ENCODE measurements at regions not wholly inside any gene's neighbourhood (a gene's known extent, or its start where the extent isn't known, plus 50 kb on each side); places are given as distances from the start of the nearest gene placed in this dataset.
"Not testable (repeated sequence)": the region's sequence is repeated elsewhere in the genome, so short reads cannot be mapped to it uniquely, and the experiment has no call there.

GRCh38 chr13:68890101-68890500 lies 1217.5 kb upstream of the ATXN8OS start:
- H3K27ac Mint-ChIP-seq; H3K4me3 Mint-ChIP-seq; DNase-seq; H3K4me1 Mint-ChIP-seq; H3K9me3 Mint-ChIP-seq (ENCODE audit: low read depth); H3K36me3 Mint-ChIP-seq; CTCF ChIA-PET; H3K27me3 Mint-ChIP-seq; ATAC-seq: not testable (repeated sequence)

- peaks cover 12% of the 10 kb centered on the region for H3K9me3 Mint-ChIP-seq (ENCODE audit: low read depth)
- no peak overlapping the region for H3K27ac Mint-ChIP-seq
- DNase-seq: no peak
- H3K27me3 Mint-ChIP-seq: no peaks in the 10 kb centered on the region
- H3K4me1 Mint-ChIP-seq: no peaks in the 10 kb centered on the region
- no peak overlapping the region for H3K4me3 Mint-ChIP-seq
- H3K36me3 Mint-ChIP-seq: no peaks in the 10 kb centered on the region
- no peak for ATAC-seq
- CTCF ChIA-PET: no interaction called here
Measured at GRCh38 chr13:68888832-68889231, 1218.8 kb upstream of the ATXN8OS start.

GRCh38 chr13:68872338-68872737 lies 1235.3 kb upstream of the ATXN8OS start:
- Mint-ChIP-seq H3K36me3 (no peaks in the 10 kb centered on the region), H3K4me1 (no peaks in the 10 kb centered on the region), H3K9me3 (ENCODE audit: low read depth) (peaks cover 10% of the 10 kb centered on the region), H3K4me3 (no peak overlapping the region), H3K27ac (no peak overlapping the region), H3K27me3 (no peaks in the 10 kb centered on the region)
- ATAC-seq (no peak), DNase-seq (no peak)
- CTCF ChIA-PET: no interaction called here

- Mint-ChIP-seq H3K4me1 (no peaks in the 10 kb centered on the region), H3K27me3 (no peaks in the 10 kb centered on the region), H3K27ac (no peak overlapping the region), H3K4me3 (no peak overlapping the region), H3K36me3 (no peaks in the 10 kb centered on the region), H3K9me3 (ENCODE audit: low read depth) (peaks cover 8% of the 10 kb centered on the region)
- CTCF ChIA-PET: no interaction called here
- no peak for DNase-seq
- ATAC-seq: no peak
Measured at GRCh38 chr13:68851026-68851425, 1256.6 kb upstream of the ATXN8OS start.

- Mint-ChIP-seq H3K4me1 (no peaks in the 10 kb centered on the region), H3K9me3 (ENCODE audit: low read depth) (peaks cover 8% of the 10 kb centered on the region), H3K36me3 (no peaks in the 10 kb centered on the region), H3K27ac (no peak overlapping the region), H3K4me3 (no peak overlapping the region), H3K27me3 (no peaks in the 10 kb centered on the region)
- CTCF ChIA-PET: no interaction called here
- DNase-seq: no peak
- ATAC-seq: no peak
Measured at GRCh38 chr13:68850160-68850559, 1257.5 kb upstream of the ATXN8OS start.

GRCh38 chr13:68846663-68847062 lies 1261.0 kb upstream of the ATXN8OS start:
- Mint-ChIP-seq H3K27me3 (no peaks in the 10 kb centered on the region), H3K4me1 (no peaks in the 10 kb centered on the region), H3K36me3 (no peaks in the 10 kb centered on the region), H3K27ac (no peak overlapping the region), H3K4me3 (no peak overlapping the region), H3K9me3 (ENCODE audit: low read depth) (peaks cover 12% of the 10 kb centered on the region)
- CTCF ChIA-PET: no interaction called here
- no peak for ATAC-seq
- DNase-seq: no peak

- Mint-ChIP-seq H3K36me3 (no peaks in the 10 kb centered on the region), H3K4me3 (no peak overlapping the region), H3K27me3 (no peaks in the 10 kb centered on the region), H3K27ac (no peak overlapping the region), H3K9me3 (ENCODE audit: low read depth) (peaks cover 7% of the 10 kb centered on the region), H3K4me1 (no peaks in the 10 kb centered on the region)
- ATAC-seq: no peak
- CTCF ChIA-PET: no interaction called here
- DNase-seq: no peak
Measured at GRCh38 chr13:68834375-68834774, 1273.3 kb upstream of the ATXN8OS start.

- H3K36me3 Mint-ChIP-seq: no peaks in the 10 kb centered on the region
- H3K4me3 Mint-ChIP-seq: no peak overlapping the region
- CTCF ChIA-PET: no interaction called here
- no peak overlapping the region for H3K27ac Mint-ChIP-seq
- no peak for DNase-seq
- ATAC-seq: no peak
- peaks cover 8% of the 10 kb centered on the region for H3K9me3 Mint-ChIP-seq (ENCODE audit: low read depth)
- no peaks in the 10 kb centered on the region for H3K27me3 Mint-ChIP-seq
- H3K4me1 Mint-ChIP-seq: no peaks in the 10 kb centered on the region
Measured at GRCh38 chr13:68816715-68817114, 1290.9 kb upstream of the ATXN8OS start.

GRCh38 chr13:68813180-68813796 lies 1294.3 kb upstream of the ATXN8OS start:
- Mint-ChIP-seq H3K4me3 (no peak overlapping the region), H3K36me3 (no peaks in the 10 kb centered on the region), H3K4me1 (no peaks in the 10 kb centered on the region), H3K9me3 (ENCODE audit: low read depth) (peaks cover 5% of the 10 kb centered on the region), H3K27me3 (no peaks in the 10 kb centered on the region), H3K27ac (no peak overlapping the region)
- DNase-seq: no peak
- no peak for ATAC-seq
- CTCF ChIA-PET: no interaction called here

- Mint-ChIP-seq H3K4me1 (no peaks in the 10 kb centered on the region), H3K27me3 (no peaks in the 10 kb centered on the region), H3K27ac (no peak overlapping the region), H3K9me3 (ENCODE audit: low read depth) (no peaks in the 10 kb centered on the region), H3K36me3 (no peaks in the 10 kb centered on the region), H3K4me3 (no peak overlapping the region)
- ATAC-seq (no peak), DNase-seq (no peak)
- CTCF ChIA-PET: no interaction called here
Measured at GRCh38 chr13:68810660-68811059, 1297.0 kb upstream of the ATXN8OS start.

- CTCF ChIA-PET: no interaction called here
- DNase-seq (no peak), ATAC-seq (no peak)
- no peak overlapping the region for H3K4me3 Mint-ChIP-seq
- no peaks in the 10 kb centered on the region for H3K36me3 Mint-ChIP-seq
- H3K4me1 Mint-ChIP-seq: no peaks in the 10 kb centered on the region
- no peak overlapping the region for H3K27ac Mint-ChIP-seq
- H3K9me3 Mint-ChIP-seq (ENCODE audit: low read depth): no peaks in the 10 kb centered on the region
- no peaks in the 10 kb centered on the region for H3K27me3 Mint-ChIP-seq
Measured at GRCh38 chr13:68808456-68808855, 1299.2 kb upstream of the ATXN8OS start.

- CTCF ChIA-PET: no interaction called here
- DNase-seq (no peak), ATAC-seq (no peak)
- Mint-ChIP-seq H3K4me1 (no peaks in the 10 kb centered on the region), H3K27me3 (no peaks in the 10 kb centered on the region), H3K4me3 (no peak overlapping the region), H3K36me3 (no peaks in the 10 kb centered on the region), H3K9me3 (ENCODE audit: low read depth) (no peaks in the 10 kb centered on the region), H3K27ac (no peak overlapping the region)
Measured at GRCh38 chr13:68806125-68806524, 1301.5 kb upstream of the ATXN8OS start.

GRCh38 chr13:68784275-68784674 lies 1323.4 kb upstream of the ATXN8OS start:
- H3K9me3 Mint-ChIP-seq (ENCODE audit: low read depth): peaks cover 15% of the 10 kb centered on the region
- H3K27me3 Mint-ChIP-seq: no peaks in the 10 kb centered on the region
- H3K27ac Mint-ChIP-seq: no peak overlapping the region
- H3K4me1 Mint-ChIP-seq: no peaks in the 10 kb centered on the region
- DNase-seq: no peak
- no peak for ATAC-seq
- no peaks in the 10 kb centered on the region for H3K36me3 Mint-ChIP-seq
- H3K4me3 Mint-ChIP-seq: no peak overlapping the region
- CTCF ChIA-PET: no interaction called here

GRCh38 chr13:68759617-68760016 lies 1348.0 kb upstream of the ATXN8OS start:
- Mint-ChIP-seq H3K9me3 (ENCODE audit: low read depth) (peaks cover 3% of the 10 kb centered on the region), H3K4me1 (no peaks in the 10 kb centered on the region), H3K27ac (no peak overlapping the region), H3K27me3 (no peaks in the 10 kb centered on the region), H3K4me3 (no peak overlapping the region), H3K36me3 (no peaks in the 10 kb centered on the region)
- no peak for ATAC-seq
- CTCF ChIA-PET: no interaction called here
- no peak for DNase-seq

- H3K36me3 Mint-ChIP-seq: no peaks in the 10 kb centered on the region
- no peak for ATAC-seq
- no peak for DNase-seq
- no peaks in the 10 kb centered on the region for H3K27me3 Mint-ChIP-seq
- no peaks in the 10 kb centered on the region for H3K4me1 Mint-ChIP-seq
- no peak overlapping the region for H3K27ac Mint-ChIP-seq
- CTCF ChIA-PET: no interaction called here
- H3K9me3 Mint-ChIP-seq (ENCODE audit: low read depth): peaks cover 15% of the 10 kb centered on the region
- H3K4me3 Mint-ChIP-seq: no peak overlapping the region
Measured at GRCh38 chr13:68749796-68750195, 1357.8 kb upstream of the ATXN8OS start.

Data from activated CD8-positive, alpha-beta memory T cell treated with anti-CD3 and anti-CD28 coated beads, Interleukin-2, amount 10 ng/mL, durations not matched to agents 7 days and 5 days (primary cell).